Endothelial cell (in vitro differentiated cells): ENCODE measurements at regions not wholly inside any gene's neighbourhood (a gene's known extent, or its start where the extent isn't known, plus 50 kb on each side); places are given as distances from the start of the nearest gene placed in this dataset.

ENCODE experiments used
- DNase-seq: peaks from one replicate; pipeline ENCODE4 v3.0.0; 2021; ENCODE audit warnings: low spot score
- H3K27ac Mint-ChIP-seq: one replicate; pipeline ENCODE4 v1.8.0; 2021; ENCODE audit warnings: mixed read lengths, inconsistent platforms; ENCODE audit not compliant: unreplicated experiment
- H3K27me3 Mint-ChIP-seq: one replicate; pipeline ENCODE4 v1.8.0; 2021; ENCODE audit warnings: mild to moderate bottlenecking, moderate library complexity, mixed read lengths, inconsistent platforms; ENCODE audit not compliant: unreplicated experiment
- H3K36me3 Mint-ChIP-seq: one replicate; pipeline ENCODE4 v1.8.0; 2021; ENCODE audit warnings: mild to moderate bottlenecking, low read depth, mixed read lengths, inconsistent platforms; ENCODE audit not compliant: unreplicated experiment
- H3K4me1 Mint-ChIP-seq: one replicate; pipeline ENCODE4 v1.8.0; 2021; ENCODE audit warnings: mild to moderate bottlenecking, mixed read lengths, inconsistent platforms; ENCODE audit not compliant: unreplicated experiment
- H3K4me3 Mint-ChIP-seq: one replicate; pipeline ENCODE4 v1.8.0; 2021; ENCODE audit warnings: mild to moderate bottlenecking, mixed read lengths, inconsistent platforms; ENCODE audit not compliant: unreplicated experiment
- H3K9me3 Mint-ChIP-seq: one replicate; pipeline ENCODE4 v1.8.0; 2021; ENCODE audit warnings: mixed read lengths, inconsistent platforms; ENCODE audit not compliant: unreplicated experiment
- TF ChIP-seq, protein P1 (sequence below): fragments of 200-600 bp; sonication (generic); IDR thresholded peaks from one replicate; pipeline ENCODE4 v1.5.0; 2021; ENCODE audit warnings: antibody characterized with exemption; ENCODE audit not compliant: unreplicated experiment

DNA sequence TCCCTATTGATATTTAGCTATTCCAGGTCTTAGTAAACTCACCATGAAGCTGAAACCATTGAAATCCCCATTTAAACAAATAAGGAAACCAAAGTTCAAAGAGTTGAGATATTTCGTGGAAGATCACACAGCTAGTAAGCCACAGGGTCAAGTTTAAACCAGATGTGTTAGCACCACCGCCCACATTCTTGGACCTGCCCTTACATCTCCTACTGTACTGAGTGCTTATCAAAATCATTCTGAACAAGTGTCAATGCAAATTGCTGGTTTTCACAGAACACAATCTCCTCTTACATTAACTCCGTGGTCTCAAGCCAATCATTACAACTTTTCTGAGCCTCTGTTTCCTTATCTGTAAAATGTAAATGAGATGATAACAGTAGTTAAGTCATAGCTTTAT lies 676.2 kb downstream of the CDH11 start:
- no peak for DNase-seq
- no peaks in the 10 kb centered on the region for H3K4me1 Mint-ChIP-seq
- no peak overlapping the region for H3K4me3 Mint-ChIP-seq
- TF ChIP-seq, protein P1, sequence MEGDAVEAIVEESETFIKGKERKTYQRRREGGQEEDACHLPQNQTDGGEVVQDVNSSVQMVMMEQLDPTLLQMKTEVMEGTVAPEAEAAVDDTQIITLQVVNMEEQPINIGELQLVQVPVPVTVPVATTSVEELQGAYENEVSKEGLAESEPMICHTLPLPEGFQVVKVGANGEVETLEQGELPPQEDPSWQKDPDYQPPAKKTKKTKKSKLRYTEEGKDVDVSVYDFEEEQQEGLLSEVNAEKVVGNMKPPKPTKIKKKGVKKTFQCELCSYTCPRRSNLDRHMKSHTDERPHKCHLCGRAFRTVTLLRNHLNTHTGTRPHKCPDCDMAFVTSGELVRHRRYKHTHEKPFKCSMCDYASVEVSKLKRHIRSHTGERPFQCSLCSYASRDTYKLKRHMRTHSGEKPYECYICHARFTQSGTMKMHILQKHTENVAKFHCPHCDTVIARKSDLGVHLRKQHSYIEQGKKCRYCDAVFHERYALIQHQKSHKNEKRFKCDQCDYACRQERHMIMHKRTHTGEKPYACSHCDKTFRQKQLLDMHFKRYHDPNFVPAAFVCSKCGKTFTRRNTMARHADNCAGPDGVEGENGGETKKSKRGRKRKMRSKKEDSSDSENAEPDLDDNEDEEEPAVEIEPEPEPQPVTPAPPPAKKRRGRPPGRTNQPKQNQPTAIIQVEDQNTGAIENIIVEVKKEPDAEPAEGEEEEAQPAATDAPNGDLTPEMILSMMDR, result no peak
- H3K9me3 Mint-ChIP-seq, result no peaks in the 10 kb centered on the region
- no peak overlapping the region for H3K27ac Mint-ChIP-seq
- no peaks in the 10 kb centered on the region for H3K36me3 Mint-ChIP-seq
- H3K27me3 Mint-ChIP-seq, result no peaks in the 10 kb centered on the region

DNA sequence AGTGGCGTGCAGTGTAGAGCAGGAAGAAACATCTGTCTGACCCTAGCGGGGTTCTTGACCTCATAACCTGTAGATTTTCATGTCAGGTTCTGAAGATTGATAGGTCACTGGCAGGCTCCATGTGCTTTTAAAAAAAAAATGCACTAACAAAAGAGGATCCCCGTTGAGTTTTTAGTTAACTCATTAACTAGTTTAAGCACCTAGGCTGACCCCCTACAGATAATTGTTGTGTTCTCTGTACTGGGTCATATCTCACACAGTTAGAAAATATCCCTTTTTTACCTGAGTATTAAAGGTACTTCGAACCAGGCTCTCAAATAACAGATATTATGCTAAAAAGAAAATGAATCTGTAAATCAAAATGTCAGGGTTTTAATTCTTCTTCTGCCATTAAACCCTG lies 676.6 kb downstream of the CDH11 start:
- TF ChIP-seq, protein P1, result no peak
- Mint-ChIP-seq H3K4me3 (no peak overlapping the region), H3K27ac (no peak overlapping the region), H3K27me3 (no peaks in the 10 kb centered on the region), H3K4me1 (no peaks in the 10 kb centered on the region), H3K9me3 (no peaks in the 10 kb centered on the region), H3K36me3 (no peaks in the 10 kb centered on the region)
- no peak for DNase-seq

DNA sequence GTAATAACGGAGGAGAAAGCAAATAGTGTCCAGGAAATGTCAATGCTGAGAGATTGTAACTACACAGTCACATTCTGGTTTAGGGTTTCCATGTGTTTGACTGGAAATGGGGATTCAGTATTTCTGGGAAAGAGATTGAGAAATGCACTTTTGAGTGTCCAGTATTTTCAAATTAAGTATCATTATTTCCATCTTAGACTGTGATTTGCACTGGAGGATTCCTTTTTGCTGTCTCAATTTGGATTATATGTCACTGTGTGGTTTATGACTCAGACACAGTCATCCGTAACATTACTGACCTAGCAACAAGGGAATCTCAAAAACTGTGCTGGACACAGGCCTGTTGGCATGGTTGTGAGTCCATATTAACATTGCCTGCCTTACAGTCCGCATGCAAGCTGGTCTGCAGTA lies 681.4 kb downstream of the CDH11 start:
- H3K36me3 Mint-ChIP-seq, result no peaks in the 10 kb centered on the region
- no peak overlapping the region for H3K4me3 Mint-ChIP-seq
- no peaks in the 10 kb centered on the region for H3K9me3 Mint-ChIP-seq
- H3K27ac Mint-ChIP-seq, result no peak overlapping the region
- DNase-seq, result no peak
- no peaks in the 10 kb centered on the region for H3K27me3 Mint-ChIP-seq
- peaks cover 2% of the 10 kb centered on the region for H3K4me1 Mint-ChIP-seq
- TF ChIP-seq, protein P1, result no peak

DNA sequence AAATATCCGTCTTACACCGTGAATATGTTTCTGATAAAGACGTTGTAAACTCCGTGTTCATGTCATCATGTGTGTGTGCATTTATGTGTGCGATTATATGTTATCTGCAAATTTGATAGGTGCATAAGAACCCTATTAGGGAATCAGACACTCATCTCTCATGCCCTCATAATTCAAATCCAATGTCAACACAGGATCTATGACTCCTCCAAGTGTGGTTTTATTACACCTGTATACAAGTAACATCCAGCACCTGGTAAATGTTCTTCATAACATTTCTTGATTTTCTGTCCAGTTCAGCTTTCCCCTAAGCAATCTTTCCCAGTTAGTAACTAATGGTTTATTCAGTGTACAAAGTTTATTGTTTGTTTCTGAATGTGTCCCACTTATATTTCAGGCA lies 681.9 kb downstream of the CDH11 start:
- Mint-ChIP-seq H3K9me3 (no peaks in the 10 kb centered on the region), H3K27ac (no peak overlapping the region), H3K27me3 (no peaks in the 10 kb centered on the region), H3K36me3 (no peaks in the 10 kb centered on the region), H3K4me3 (no peak overlapping the region), H3K4me1 (peaks cover 2% of the 10 kb centered on the region)
- TF ChIP-seq, protein P1, result no peak
- no peak for DNase-seq

DNA sequence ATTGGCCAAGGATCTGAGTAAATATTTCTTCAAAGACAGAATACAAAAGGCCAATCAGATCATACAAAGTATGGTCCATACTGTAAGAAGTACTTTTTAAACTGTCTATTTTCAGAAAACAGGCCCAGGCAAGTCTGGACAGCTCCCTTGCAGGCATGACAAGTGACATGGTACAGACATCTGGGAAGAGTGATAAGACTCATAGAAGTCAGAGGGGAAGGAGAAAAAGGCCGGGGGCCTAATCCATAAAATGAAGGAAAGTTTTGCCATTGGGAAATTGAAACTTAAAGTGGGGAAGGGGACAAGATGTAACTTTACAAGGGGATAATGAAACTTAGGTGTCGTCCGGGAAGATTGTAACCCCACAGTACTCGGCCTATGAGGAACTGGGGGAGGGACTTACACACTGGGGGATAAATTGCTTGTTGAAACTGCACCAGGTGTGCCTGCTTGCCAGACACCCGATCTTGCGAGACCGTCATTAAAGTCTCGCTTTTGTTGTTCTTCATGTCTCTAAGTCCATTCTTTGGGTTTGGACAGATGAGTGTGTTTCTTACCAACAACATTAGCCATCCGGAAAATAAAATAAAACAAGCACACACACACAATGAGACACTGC lies 684.0 kb downstream of the CDH11 start:
- H3K27me3 Mint-ChIP-seq, result no peaks in the 10 kb centered on the region
- TF ChIP-seq, protein P1, result no peak
- H3K9me3 Mint-ChIP-seq, result no peaks in the 10 kb centered on the region
- no peak overlapping the region for H3K4me3 Mint-ChIP-seq
- no peak overlapping the region for H3K27ac Mint-ChIP-seq
- no peak for DNase-seq
- peaks cover 2% of the 10 kb centered on the region for H3K4me1 Mint-ChIP-seq
- H3K36me3 Mint-ChIP-seq, result no peaks in the 10 kb centered on the region
